ENCODE measurements at regions not wholly inside any gene's neighbourhood (a gene's known extent, or its start where the extent isn't known, plus 50 kb on each side); places are given as distances from the start of the nearest gene placed in this dataset.

GRCh38 chr10:78225594-78225993 is 191.9 kb downstream of the RPS24 start:
- TF ChIP-seq FOXK2 (IDR thresholded peaks at IDR 0.05): no peak
- no peak for TF ChIP-seq BHLHE40 (IDR thresholded peaks at IDR 0.05; ENCODE audit: borderline replicate concordance)
- TF ChIP-seq LEF1 (IDR thresholded peaks at IDR 0.05; ENCODE audit: borderline replicate concordance): no peak
- no peak for TF ChIP-seq PKNOX1 (IDR thresholded peaks at IDR 0.05)

All from HEK293T (cell line).